ENCODE measurements at regions not wholly inside any gene's neighbourhood (a gene's known extent, or its start where the extent isn't known, plus 50 kb on each side); places are given as distances from the start of the nearest gene placed in this dataset.

DNA sequence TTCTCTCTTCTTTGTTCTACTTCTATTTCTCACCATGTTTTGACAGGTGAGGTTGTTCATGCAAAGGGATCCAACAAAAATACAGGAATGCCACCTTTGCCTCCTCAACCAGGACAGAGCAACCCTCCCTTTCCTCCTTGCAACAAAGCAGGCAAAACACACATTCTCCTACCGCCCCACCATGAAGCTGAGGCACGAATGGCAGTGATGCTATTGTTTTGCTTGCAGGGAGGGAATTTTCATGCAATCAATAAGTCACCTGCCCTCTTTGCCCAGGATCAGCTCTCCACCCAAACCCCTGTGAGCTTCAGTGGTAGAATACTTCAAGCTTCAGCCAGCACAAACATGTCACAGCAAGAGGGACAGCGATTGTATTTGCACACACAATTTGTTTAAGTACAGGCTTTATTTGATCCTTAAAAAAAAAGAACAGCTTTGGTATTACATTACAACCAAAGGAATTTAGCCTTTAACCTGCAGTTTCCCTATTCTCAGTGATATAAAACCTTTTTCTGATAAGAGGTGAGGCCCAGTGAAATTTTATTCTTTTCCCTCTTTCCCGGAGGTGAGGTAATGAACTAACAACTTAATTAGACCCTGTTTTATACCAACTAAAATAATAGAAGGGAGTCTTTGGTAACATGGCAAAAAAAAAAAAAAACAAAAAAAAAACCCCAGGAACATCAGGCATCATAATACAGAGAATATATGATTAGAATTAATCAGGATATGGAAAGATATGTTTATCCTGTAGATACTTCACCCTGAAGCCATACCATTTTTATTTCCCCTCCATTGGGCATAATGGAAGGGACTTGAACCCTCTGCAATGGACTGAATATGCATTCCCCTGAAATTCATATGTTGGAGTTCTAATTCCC lies 87.0 kb upstream of the EEA1 start:
- no peak for DNase-seq (ENCODE audit: low spot score)

DNA sequence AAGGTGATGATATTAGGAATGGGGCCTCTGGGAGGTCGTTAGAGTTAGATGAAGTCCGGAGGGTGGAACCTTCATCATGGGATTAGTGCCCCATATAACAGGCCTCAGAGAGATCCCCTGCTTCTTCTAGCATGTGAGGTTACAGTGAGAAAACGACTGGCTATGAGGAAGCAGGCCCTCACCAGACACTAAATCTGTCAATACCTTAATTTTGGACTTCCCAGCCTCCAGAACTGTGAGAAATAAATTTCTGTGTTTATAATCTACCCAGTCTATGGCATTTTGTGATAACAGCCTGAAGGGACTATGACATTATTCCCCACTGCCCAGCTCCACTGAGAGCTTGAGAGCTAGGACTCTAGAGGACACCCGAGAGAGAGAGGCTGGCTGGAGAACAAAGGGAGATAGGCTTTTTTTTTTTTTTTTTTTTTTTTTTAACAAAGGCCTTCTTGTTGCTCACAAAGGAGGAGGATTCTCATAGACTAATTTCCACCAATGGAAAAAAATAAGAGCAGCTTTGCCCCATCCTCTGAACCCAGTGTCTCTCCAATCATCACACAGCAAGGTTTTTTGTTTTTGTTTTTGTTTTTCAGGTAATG lies 87.8 kb upstream of the EEA1 start:
- no peak for DNase-seq (ENCODE audit: low spot score)

DNA sequence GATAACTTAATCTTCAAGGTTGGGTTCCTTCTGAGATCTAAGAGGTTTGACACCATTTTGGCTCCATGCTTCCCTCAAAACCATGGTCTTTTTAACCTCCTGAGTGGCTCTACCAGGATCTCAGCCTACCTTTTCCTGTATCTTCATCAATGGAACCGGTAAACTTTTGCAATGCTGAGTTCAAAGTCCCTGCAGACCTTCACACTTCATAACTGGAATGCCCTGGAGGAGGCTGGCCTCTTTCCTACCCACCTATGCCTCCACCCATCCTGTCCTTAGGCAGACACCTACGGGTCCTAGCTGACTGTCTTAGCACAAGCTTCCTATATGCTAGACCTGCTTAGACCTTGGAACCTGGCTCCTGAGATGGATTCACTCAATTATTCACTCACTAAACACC lies 89.5 kb upstream of the EEA1 start:
- DNase-seq (ENCODE audit: low spot score) = no peak

DNA sequence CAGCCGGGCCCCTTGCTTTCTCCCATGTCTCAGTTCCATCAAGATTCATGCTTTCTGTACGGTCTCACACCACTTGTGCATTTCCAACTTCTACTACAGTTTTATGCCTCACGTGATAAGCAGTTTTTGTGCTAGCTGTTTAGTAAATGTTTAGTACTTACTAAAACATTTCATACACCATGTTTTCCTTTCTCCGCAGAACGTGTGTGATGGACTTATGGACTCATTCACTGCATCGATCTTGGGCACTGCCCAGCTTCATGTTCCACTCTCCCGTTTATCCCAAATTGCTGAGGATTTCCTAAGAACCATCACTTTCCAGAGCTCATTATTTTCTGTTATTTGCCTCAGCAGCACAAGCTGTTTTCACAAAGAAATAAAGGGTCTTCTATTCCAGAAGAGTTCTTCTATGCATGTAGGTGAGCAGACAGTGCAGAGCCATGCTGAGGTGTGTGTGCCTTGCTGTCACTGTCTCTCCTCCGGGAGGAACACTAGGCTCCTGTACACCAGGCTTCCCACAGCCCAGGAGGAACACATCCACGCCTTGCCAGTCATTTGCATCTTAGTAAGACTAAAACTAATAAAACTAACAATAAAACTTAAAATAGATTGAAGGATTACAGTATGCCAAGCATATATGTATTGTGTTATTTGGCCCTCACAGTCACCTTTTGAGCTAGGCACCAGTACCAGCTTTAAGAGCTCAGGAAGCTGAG lies 90.3 kb upstream of the EEA1 start:
- DNase-seq (ENCODE audit: low spot score) = no peak

DNA sequence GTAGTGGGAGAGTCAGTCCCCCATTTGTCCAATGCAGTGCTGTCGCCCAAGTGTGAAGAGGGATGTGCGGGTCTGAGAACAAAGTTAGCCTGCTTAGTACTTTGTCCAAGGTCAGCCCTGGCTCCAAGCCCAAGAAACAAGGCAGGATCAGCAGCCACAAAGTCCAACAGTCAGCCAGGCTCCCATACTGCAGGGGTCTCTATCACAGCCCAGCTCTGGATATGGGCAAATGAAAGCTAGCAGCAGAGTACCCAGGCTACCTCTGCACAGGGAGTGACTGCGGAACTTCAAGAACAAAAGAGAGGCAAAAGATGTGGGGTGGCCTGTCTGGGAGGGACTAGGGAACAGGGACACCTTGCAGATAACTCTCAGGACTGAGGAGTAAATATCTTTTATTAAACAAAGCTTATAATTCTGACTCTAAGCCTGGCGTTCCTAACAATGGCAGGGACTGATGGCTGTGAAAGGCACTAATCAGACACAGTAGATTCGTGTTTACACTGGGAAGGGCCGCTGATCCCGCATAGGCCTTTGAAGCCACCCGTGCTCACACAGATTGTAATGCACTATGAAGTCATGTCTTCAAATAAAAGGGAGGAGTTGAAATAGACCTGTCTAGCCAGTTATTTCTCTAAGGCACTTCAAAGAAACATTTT lies 91.0 kb upstream of the EEA1 start:
- DNase-seq (ENCODE audit: low spot score) = no peak

DNA sequence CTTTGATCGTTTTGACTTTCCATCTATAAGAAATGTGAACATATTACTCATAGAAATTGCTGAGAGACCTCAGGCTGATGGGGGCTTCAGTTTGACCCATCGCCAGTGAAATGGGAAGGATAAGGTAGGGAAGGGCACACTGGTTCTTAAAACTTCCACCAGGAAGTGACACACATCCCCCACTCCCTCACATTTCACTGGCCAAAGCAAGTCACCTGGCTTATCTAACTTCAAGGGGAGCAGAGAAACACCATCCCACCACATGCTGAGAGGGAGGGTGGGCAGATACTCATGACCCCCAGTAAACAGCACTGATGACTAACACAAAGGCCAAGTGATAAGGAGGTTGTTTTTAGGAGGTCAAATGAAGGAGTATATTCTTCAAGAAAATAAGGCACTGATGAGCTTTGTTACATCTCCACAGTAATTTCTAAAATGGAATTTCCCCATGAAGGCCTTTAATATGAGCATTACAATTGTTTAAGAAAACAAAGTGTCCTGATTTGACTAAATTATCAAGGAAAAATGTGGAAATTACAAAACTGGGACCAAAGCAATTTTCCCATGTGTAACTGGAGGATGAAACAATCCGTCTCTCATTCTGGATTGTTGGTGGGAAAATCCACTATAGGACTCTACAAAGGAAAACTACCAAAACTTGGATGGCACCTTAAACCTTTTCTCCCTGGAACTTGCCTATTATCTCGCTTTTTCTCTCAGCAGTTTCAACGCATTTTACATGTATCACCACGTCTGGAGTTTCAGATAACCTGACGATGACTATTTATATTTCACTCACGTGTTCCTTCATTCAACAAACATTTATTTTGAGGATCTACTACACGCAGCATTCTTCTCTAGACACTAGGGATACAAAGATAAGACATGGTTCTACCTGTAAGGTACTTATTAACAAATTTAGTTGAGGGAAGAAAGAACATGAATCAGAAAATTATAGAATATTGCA lies 91.8 kb upstream of the EEA1 start:
- no peak for DNase-seq (ENCODE audit: low spot score)

DNA sequence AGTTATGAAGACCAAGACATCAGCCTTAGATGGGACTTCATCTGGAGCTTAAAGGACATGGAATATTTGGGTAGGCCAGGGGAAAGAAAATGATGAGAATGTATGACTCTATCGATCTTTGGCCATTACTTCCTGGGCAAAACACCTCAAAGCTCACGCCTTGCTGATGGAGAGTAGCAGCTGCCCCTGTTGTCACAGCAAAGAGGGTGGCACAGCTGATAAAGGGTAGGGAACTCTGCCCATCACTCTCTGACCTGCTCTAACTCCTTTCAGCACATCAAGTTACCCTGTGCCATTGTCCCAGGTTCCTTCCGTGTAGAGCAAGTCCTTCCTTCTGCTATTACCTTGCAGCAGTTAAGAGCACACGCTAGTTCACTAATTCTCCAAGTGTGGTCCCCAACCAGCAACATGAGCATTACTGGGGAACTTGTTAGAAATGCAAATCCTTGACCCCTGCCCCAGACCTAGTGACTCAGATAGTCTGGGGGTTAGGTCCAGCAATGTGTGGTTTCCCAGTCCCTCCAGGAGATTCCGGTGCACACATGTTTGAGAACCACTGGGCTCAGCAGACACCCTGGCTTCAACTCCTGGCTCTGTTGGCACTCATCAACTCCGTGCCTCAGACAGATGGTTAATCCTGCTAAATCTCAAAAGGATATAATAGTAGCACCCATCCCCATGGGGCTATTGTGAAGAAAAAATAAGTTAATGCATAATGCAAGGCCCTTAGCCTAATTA lies 93.7 kb upstream of the EEA1 start:
- DNase-seq (ENCODE audit: low spot score) = no peak

DNA sequence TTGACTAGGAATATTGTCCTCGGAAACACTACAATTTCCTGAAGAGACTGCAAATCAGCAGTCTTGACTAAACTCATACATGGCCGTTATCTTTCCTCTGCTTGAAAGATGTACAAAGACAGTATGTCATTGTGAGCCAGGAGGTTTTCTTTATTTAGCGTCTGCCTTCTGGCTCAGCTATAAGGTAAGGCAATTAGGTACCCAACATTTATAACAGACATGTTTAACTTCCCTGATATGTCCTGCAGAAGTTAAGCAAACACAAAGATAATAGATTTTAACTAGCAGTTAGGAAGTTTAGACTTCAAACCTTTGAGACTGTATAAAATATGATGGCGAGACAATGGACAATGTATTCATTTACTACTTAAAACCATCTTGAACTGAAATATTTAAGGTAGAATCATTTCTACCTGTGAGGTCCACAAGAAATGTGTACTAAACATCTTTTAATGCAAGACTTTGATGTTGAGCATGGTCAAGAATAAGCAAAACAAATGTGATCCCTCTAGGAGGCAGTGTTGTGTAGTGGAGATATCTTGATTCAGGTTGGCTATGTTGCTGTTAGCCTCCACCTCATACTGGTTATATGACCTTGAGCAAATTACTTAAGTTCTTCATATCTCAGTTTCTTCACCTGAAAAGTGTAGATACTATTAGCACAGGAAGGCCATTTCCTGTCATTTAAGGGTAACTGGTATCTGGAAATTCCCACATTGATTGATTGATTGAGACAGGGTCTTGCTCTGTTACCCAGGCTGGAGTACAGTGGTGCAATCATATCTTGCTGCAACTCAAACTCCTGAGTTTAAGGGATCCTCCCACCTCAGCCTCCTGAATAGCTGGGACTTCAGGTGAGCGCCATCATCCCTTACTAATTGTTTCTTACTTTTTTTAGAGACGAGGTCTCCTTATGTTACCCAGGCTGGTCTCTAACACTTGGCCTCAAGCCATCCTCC lies 96.3 kb upstream of the EEA1 start:
- DNase-seq (ENCODE audit: low spot score) = peak; percentile 46

DNA sequence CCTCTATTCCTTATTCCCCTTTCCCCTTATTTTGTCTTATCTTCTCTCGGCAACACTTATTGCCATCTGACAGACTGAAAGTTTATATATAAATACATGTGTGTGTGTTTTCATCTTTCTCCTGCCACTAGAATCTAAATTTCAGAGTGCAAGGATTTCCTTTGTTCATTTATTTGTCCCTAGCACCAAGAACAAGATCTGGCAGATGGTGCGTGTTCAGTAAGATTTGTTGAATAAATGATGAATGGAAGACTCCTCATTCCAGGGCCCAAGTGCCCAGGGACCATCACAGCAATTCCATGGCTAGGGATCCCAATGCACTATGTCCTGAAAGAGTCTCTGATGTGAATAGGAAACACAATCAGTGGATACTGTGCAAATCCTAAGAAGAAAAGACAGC lies 97.9 kb upstream of the EEA1 start:
- DNase-seq (ENCODE audit: low spot score) = no peak

DNA sequence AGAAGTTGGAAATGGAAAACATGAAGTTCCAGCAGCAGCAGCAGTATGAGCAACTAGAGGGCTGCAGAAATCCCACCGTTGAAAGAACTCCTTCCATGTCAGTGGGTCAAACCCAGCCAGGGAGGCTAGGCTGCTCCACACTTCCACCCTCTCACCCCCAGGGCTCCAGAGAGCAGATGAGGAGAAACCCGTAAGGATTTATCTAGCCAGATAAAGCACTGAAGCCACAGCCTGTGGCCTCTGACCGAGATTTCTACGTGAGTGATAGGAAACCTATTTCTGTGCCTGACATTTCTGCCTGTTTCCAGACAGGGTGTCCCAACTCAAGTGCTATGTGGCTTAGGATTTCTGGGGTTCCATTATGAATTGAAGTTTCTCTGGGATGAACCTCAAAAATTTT lies 100.0 kb upstream of the EEA1 start:
- DNase-seq (ENCODE audit: low spot score) = no peak

DNA sequence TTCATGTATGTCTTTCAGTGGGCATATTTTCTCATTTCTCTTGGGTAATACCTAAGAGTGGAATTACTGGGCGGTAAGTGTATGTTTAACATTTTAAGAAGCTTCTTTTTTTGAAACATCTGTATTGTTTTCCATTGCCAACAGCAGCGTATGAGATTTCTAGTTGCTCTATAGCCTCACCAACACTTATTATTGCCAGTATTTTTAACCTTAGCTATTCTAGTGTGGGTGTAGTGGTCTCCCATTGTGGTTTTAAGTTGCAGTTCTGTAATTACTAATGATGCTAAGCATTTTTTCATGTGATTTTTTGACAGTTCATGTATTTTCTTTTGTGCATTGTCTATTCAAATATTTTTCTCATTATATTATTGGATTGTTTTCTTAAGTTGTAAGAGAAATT lies 101.9 kb upstream of the EEA1 start:
- DNase-seq (ENCODE audit: low spot score) = no peak

DNA sequence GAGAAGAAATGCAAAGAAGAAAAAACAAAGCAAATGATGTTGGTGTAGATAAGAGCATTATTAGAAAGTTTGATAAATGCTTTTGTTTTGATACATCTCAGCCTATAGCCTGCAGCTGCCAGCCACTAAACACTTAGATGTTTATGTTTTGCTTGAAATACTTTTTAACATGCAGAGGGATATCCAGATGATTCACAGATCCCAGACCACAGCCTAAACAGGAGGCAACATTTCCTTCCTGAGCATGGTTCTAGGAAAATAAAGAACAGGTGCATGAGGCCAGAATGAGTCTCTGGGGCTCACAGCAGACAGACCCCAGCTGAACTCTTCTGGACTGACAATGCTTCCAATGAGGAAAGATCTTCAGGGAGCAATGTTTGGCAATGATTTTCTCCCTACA lies 103.7 kb upstream of the EEA1 start:
- no peak for DNase-seq (ENCODE audit: low spot score)

DNA sequence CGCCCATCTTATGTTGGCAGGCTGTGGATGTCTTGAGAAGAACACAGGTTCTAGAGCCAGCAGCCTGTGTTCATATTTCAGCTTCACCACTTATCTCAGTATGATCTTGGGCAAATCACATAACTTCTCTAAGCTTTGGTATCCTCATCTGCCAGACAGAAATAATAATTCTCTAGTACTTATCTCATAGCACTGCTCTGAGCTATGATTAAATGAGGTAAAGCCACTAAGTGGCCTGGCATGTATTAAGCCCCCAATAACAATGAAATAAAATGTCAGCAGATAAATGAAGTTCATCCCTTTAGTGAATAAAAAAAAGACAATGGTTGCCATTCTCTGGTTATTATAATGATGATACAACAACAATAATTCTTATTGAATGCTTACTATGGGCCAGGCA lies 104.9 kb upstream of the EEA1 start:
- DNase-seq (ENCODE audit: low spot score) = no peak

DNA sequence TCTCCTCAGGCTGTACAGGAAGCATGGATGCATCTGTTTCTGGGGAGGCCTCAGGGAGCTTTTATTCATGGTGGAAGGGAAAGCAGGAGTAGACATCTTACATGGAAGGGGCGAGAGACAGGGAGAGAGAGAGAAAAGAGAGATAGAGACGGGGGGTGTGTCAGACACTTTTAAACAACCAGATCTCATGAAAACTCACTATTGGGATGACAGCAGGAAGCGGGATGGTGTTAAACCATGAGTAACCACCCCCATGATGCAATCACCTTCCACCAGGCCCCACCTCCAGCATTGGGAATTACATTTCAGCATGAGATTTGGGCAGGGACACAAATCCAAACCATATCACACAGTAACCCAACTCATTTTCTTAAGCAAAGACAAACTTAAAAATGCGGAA lies 110.0 kb upstream of the EEA1 start:
- DNase-seq (ENCODE audit: low spot score) = no peak

DNA sequence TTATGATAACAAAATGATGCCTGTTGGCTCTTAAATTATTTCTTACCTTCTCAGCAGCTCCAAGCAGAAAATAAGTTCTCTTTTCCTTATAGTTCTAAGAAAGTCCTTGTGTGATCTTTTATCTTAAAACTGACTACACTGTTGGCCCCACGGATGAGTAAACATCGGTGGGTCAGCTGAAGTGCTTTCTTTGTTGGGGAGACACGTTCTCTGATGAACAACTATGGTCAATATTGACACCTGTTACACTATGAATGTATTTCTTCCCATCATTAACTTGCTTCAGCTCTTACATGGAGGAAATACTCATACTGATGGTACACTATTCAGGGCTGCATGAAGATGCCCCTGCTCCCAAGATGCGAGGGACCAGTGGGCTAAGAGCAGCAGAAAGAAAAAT lies 110.8 kb upstream of the EEA1 start:
- DNase-seq (ENCODE audit: low spot score) = no peak

DNA sequence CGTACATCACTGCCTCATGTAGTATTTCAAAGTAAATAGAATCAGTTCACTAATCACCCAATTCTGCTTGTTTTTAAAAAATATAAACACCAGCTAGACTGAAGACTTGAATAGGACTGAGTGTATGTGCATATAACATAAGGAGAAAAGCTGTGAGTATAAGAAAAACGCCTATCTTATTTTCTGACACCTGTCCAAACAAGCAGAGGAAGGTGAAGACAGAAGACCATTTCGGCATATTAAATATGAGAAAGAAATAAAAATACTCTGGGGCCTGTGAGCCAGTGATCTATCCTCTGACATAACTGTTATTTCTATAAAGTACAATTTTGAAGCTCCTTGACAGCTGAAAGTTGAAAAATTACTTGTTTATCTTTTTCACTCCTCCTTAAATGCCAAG lies 111.3 kb upstream of the EEA1 start:
- DNase-seq (ENCODE audit: low spot score) = no peak

DNA sequence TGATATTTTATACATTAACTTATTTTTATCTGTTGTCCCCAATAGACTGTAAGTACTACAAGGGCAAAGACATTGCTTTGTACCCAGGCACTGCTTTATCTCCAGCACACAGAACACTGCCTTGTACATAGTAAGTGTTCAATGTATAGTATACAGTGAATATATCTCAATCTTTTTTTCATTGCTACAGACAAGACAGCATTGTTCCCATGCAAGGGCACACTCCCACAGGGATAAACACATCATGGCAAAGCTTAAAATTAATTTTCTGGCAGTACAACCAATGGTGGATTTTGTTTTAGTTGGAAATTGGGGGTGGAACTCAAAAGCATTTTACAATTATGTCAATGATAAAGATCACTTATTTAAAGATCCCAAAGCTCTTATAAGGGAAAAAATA lies 112.3 kb upstream of the EEA1 start:
- no peak for DNase-seq (ENCODE audit: low spot score)

DNA sequence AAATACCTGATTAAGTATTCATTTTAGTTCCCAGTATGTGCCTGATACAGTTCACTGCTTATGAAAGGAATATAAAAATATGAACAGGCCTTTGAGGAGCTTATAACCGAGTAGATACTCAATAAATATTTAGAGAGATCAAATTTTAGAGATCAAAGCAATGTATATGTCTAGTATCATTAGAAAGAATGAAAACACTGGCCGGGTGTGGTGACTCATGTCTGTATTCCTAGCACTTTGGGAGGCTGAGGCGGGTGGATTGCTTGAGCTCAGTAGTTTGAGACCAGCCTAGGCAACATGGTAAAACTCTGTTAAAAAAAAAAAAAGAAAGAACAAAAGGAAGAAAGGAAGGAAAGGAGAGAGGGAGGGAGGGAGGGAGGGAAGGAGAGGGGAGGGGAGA lies 113.2 kb upstream of the EEA1 start:
- no peak for DNase-seq (ENCODE audit: low spot score)

DNA sequence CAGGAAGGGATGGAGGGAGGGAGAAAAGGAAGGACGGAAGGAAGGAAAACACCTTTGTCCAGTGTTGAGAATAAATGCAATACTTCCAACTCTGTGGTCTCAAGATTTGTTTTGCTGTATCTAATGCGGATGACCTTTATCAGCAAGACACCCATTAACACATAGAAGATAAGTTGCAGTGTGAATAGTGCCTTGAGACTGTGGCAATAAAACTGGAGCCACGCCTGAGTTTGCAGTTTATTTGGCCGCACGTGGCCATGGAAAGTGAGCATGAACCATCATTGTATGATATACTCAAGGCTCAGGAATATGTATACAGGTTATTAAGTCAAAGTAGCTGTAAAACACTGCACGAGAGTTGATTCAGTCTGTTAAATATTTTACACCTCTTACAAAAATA lies 113.6 kb upstream of the EEA1 start:
- no peak for DNase-seq (ENCODE audit: low spot score)
